Jurkat, Clone E6-1 (cell line): ENCODE measurements at regions not wholly inside any gene's neighbourhood (a gene's known extent, or its start where the extent isn't known, plus 50 kb on each side); places are given as distances from the start of the nearest gene placed in this dataset.

Experiments
- DNase-seq: peaks from one replicate; pipeline ENCODE4 v3.0.0-alpha.2; 2011; ENCODE audit warnings: low read depth, low spot score
- H3K4me3 ChIP-seq: 2 replicates; pipeline ENCODE4 v1.5.1; 2011; ENCODE audit warnings: mild to moderate bottlenecking, low read length, control low read depth, moderate library complexity

DNA sequence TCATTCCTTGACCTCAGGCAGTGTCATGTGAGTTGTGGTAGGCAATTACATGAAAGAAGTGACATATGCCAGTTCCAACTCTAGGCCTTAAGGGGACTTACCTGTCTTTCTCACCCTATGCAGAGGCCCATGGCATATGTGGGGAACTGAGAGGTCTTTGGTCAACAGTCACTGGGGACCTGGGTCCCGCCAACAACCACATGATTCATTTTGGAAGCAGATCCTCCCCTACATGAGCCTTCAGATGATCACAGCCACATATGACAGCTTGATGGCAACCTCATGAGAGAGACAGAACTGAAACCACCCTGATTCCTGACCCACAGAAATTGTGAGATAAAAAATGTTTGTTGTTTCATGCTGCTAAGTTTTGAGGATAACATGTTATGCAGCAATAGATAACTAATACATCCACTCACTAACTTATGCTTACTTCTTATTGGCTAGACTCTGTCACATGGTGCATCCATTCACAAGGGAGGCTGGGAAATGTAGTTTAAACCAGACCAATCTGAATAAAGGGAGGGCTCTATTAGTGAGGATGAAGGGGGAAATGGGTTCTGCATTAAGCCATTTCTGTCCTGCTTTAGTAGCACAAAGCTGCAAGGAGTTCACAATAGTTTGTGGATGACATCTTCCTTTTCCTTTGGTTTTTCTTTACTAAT, 298.2 kb downstream of the HAPSTR1 start:
- no peak overlapping the region for H3K4me3 ChIP-seq
- DNase-seq, result no peak

DNA sequence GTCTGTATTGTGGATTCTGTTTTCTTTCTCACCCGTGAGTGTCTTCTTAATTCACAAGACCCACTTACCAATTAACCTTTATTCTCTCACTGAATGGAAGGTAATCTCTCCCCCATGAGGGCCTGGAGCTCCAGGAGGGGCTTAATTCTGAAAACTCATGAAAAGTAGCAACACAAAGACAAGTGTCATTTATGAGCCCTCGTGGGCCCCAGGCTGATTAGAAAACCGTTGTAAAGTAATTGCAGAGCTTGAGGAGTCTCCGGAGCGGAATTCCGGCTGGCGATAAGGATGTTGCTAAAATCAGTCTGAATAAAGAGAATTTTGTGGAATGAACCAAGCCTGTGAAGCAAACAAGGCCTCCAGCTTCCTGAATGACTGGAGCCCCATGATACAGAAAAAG, 301.5 kb downstream of the HAPSTR1 start:
- no peak for DNase-seq
- H3K4me3 ChIP-seq, result no peak overlapping the region

DNA sequence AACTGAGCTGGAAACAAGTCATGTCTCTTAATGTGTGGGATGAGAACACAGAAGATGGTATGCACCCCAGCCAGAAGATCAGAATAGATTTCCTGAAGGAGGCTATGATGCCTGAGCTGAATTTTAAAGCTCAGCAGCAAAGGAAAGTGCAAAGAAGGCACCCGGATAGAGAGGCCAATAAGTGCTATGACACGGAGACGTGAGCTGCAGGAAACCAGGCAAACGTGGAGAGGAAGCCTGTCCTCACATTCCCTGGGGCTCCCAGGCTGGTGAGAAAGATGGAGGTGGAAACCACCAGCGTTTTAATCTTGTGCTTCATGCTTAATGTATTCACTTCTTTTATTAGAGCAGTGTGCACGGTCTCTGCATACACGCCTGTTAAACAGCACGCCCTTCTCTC, 302.1 kb downstream of the HAPSTR1 start:
- DNase-seq, result no peak
- no peak overlapping the region for H3K4me3 ChIP-seq

DNA sequence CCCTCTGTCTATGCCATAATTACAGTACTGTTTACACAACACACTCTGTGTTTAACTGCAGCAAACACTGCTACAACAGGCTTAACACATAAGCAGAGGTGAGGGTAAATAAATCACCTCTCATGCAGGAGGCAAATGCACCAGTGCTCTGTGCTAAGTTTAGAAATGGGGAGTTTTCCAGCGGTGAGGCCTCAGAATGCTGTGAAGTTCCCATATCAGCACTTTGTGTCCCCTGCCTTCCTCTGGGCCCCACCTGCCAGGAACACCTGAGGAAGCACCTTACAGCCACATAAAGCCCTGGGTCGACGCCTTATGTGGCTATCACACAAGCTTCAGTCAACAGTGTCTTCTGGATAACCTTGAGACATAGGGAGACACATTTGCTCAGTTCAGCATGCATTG, 304.5 kb downstream of the HAPSTR1 start:
- H3K4me3 ChIP-seq, result no peak overlapping the region
- DNase-seq, result no peak

DNA sequence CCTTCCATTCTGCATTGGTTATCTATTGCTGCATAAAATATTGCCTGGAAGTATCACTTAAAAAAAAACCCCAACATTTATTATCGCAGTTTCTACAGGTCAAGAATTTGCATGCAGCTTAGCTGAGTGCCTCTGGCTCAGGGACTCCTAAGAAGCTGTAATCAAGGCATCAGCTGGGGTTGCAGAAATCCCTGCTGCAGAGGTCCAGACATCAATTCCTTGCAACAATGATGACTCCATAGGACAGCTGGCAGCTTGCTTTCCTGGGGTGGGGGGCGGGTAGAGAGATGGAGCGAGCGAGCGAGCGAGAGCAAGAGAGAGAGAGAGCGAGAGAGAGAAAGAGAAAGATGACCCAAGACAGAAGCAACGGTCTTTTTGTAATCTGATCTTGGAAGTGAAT, 308.1 kb downstream of the HAPSTR1 start:
- no peak for DNase-seq
- no peak overlapping the region for H3K4me3 ChIP-seq

DNA sequence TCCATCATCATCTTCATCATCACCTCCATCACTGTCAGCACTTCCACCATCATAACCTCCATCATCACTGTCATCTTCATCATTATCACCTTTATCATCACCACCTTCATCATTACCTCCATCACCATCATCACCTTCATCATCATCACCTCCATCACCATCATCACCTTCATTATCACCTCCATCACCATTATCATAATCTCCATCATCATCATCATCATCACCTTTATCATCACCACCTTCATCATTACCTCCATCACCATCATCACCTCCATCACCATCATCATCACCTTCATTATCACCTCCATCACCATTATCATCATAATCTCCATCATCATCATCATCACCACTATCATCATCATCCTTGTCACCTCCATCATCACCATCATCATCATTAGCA, 309.7 kb downstream of the HAPSTR1 start:
- no peak for DNase-seq
- no peak overlapping the region for H3K4me3 ChIP-seq

DNA sequence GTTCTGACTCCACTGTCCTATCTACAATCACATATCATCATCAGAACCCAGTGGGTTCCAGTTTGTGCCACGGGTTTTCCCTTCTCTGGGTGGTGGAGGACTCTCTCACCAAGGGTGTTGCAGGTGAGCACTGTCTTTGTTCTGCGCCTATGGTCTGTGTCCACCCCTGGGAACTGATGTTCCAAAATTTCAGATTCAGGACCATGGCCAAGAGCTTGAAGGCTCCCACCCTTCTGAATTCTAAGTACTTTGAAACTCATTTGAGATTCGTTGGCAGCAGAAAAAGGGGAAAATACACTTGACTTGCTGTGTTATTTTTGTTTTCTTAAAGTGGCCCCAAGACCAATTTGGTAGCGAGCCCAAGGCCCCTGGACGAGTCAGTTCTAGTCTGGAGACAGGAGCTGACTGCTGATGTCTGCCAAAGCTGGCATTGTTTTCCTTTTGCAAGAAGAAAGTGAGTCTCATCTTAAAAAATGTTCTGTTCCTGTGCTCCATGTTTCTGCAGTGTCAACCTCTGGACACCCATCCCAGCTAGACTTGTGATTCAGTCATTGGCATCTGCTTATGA, 310.9 kb downstream of the HAPSTR1 start:
- no peak overlapping the region for H3K4me3 ChIP-seq
- DNase-seq, result no peak

DNA sequence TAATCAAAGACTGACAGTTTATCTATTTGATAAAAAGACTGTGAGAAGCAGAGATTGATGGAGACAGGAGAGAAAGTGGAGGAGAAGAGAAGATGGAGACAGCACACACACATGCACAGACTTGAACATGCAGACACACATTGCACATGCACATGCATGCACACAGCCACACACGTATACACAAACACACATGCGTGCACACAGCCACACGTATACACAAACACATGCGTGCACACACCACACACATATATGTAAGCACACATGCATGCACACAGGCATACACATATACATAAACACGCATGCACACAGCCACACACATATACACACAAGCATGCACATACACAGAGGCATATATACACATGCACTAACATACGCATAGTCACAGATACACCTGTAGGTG, 313.4 kb downstream of the HAPSTR1 start:
- DNase-seq, result no peak
- H3K4me3 ChIP-seq, result no peak overlapping the region

DNA sequence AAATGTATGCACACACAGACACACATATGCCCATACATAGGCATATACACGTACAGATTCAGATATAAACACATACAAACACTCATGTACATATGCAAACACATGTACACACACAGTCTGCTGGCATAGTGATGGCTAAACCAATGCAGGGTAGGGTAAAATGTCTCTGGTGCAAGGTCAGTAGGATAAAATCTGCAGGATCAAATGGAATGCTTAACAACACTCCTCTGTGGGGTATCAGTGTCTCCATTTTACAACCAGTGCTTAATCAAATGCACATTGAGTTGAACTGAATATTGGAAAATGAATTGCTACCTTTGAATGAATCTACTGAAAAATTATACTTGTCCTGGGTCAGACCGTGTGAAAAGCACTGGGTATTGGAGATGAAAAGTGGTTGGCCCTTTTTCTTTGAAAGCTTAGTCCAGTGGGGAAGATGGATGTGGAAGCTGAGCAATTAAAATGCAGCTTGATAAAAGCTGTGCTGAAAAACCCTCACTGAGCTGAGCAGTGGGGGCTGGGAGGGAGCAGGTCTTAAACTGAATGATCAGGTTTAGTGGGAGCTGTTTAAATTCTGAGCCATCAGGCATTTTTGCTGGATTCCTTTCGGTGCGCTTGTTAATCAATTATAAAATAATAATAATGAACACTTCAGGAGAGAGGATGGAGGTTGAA, 314.7 kb downstream of the HAPSTR1 start:
- no peak for DNase-seq
- H3K4me3 ChIP-seq, result no peak overlapping the region

DNA sequence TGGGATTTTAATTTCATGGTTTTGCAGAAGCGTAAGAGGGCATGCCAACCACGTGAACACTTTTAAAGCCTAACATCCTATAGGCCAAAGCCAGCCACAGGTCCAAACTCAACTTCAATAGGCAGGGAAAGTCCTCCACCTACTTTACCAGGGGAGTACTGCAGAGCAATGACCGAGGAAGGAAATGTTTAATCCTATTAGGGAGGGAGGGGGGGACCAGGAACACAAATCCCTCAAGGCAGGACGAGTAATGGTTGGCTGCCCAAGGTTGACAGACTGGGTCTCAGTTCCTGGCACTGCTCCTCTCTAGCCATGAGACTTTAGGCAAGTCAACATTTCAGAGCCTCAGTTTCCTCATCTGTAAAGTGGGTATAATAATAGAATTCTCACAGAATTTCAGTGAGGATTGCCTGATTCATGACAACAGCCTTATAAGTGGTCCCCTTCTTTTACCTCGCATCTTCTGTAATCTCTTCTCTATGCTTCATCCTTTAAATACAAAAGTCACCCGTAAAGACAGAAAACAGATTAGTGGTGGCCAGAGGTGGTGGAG, 315.8 kb downstream of the HAPSTR1 start:
- no peak for DNase-seq
- no peak overlapping the region for H3K4me3 ChIP-seq

DNA sequence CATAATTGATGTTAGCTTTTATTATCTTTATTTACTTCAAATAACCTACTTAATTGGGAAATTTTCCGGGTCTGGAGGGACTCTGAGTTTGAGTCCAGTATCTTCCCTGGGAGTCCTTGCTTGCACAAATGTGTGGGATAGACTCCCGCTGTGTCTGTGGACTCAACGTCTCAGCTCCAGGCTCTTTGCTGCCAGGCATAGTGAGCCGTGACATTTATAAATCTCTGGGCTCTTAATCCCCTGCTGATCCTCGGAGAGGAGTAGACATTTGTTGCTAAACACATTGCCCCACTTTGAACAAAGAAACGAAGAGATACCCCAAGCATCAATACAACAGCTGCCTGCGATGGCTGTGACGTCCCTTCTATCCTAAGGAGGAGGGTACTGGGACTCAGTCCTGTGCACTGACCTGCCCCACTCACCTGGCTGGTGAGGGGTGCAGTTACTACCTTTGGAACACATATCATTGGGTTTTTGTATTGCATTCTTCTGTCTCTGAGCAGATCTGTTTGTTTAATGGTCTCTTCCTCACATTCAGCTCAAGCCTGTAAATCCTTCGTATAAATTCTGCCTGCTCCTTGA, 316.9 kb downstream of the HAPSTR1 start:
- no peak for DNase-seq

DNA sequence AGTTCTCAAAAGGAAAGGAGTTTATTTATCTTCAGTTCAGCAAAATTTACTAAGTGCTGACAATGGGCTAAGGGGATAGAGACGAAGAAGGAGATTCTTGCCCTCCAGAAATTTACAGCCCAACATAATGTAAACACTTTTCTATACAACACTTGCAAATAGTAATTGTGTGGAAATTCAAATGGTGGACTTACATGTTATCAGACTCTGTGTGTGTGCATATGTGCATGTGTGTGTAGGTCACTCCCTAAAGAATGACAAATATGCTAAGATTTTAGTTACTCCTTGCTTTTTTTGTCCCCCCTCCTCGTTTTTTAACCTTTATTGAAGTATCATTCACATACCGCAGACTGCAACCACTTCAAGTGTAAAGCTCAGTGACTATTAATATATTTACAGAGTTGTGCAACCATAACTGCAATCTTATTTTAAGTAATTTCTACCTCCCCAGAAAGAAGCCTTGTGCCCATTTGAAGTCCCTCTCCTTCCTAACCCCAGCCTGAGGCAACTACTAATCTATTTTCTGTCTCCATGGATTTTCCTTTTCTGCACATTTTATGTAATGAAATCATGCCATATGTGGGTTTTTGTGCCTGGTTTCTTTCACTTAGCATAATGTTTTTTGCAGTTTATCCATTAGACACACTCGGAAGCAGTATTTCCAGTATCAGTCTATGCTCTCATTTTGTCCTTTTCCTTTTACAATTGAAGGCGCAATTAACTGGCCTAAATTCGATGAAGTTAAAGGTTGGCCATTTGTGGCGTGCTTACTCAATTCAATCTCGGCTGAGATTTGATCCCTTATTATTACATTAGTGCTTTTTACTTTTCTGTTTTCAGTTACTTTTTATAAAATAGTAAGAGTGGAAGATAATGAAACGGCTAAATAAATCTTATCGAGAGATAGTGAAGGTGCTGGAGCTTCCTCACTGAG, 318.4 kb downstream of the HAPSTR1 start:
- H3K4me3 ChIP-seq, result no peak overlapping the region
- DNase-seq, result no peak

More for the DNA sequence above, 316.9 kb downstream of the HAPSTR1 start:
- no peak overlapping the region for H3K4me3 ChIP-seq

DNA sequence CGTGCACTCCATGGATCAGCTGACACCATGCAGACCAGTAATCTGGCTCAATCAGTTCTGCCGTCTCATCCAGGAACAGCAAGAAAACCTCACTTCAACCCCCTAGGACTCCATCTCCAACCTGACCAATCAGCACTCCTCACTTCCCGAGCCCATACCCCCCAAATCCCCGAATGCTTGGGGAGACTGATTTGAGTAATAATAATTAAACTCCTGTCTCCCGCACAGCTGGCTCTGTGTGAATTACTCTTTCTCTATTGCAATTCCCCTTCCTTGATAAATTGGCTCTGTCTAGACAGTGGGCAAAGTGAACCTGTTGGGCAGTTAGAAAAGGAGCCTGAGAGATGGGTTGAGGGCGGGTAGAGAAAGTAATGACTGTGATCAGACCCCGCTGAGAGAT, 320.0 kb downstream of the HAPSTR1 start:
- no peak overlapping the region for H3K4me3 ChIP-seq
- no peak for DNase-seq

DNA sequence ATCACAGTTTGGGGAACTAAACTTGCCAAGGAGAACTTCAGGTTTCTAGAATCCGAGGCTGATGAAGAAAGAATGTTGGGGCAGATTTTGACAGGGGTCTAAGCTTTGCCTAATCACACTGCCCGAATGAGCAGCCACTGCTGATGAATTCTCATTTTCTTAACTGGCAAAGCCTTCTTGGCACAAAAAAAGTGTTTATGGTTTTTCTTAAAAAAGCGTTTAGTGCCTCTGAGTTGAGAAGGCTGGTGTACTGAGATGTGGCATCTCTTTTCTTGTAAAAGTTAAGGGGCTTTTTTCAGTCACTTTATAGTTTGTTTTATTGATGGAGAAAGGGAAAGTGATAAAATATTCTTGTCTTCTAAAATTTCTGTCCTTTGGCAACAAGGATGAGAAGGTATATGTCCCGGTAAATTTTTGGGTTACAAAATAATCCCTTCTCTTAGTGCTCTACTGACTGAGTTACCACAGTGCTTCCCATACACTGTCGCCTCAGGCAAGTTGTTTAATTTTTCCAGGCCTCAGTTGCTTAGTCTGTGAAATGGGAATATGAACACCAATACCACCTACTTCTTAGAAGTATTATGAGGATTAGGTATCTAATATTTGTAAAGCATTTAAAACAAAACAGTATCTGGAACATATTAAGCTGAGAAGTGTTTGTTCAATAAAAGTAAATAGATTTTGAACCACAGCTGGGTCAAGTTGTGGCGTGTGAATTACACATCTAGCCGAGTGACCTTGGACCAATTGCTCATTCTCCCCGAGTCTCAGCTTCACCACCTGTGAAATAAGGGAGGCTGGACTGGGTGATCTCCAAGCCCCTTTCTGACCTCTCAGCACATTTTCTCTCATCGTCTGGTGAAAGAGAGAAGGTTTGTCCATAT, 320.8 kb downstream of the HAPSTR1 start:
- H3K4me3 ChIP-seq, result no peak overlapping the region
- DNase-seq, result no peak

DNA sequence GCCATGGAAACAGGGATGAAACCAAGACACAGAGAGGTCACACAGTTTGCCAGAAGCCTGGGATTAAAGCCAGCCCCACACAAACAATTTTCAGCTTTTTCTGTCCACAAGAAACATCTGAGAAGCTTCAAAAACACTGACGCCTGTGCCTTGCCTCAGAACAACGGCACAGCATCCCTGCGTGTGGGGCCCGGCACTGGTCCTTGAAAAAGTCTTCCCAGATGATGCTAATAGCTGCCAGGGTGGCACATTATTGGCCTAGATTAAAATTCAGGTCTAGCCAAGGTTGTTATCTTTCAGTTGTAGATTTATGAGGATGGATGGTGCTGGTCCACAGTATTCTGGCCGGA, 321.4 kb downstream of the HAPSTR1 start:
- H3K4me3 ChIP-seq, result no peak overlapping the region
- DNase-seq, result no peak

DNA sequence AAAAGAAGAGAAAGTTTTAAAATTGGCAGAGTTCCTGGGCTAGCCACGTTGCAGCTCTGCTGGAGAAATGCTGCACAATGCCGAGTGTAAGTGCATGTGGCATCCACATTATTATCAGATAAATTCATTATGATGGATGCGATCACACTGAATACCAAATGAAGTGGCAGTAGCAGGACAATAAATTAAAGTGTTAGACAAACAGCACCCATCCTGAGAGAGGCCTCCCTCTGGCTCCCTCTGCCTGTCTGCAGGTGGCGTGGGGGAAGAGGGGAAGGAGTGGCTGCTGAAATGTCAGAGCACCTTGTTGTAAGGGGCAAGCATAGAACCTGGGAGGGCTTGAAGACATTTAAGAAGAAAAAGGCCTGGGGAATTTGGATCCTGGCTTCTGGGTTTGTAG, 324.1 kb downstream of the HAPSTR1 start:
- H3K4me3 ChIP-seq, result no peak overlapping the region
- no peak for DNase-seq

DNA sequence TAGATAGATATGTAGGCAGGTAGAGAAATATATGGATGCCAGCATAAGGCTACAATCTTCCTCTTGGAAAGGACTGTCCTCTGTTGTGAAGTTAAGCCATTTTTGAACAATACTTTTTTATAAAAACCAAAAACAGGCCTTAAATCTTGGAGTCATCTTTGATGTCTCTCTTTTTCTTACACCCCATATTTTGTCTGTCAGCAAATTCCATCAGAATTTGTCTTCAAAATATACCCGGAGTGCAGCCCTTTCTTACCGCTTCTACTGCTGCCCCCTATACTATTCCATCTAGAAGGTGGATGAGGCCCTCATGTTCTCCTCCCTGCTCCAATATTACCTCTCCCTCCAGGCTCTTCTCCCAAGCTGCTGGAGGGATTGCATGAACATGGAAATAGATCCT, 326.5 kb downstream of the HAPSTR1 start:
- H3K4me3 ChIP-seq, result no peak overlapping the region
- no peak for DNase-seq

DNA sequence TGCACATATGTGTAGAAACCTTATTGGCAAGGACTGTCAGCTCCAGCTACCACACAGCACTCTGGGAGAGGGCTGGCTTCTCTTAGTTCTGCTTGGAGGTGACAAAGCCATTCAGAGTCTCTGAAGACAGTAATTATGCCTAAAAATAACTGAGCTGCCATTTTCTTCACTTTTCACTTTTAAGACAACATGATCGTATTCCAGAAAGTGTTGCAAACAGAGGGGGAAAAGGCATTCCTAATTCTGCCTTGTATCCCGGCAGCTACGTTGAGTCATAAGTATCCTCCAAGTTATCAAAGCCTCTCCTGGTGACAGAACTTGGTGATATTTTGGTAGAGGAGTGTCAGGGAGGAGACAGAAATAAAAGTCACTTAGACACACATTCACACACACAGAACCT, 327.7 kb downstream of the HAPSTR1 start:
- H3K4me3 ChIP-seq, result no peak overlapping the region
- no peak for DNase-seq
